ENCODE measurements at regions not wholly inside any gene's neighbourhood (a gene's known extent, or its start where the extent isn't known, plus 50 kb on each side); places are given as distances from the start of the nearest gene placed in this dataset.

DNA sequence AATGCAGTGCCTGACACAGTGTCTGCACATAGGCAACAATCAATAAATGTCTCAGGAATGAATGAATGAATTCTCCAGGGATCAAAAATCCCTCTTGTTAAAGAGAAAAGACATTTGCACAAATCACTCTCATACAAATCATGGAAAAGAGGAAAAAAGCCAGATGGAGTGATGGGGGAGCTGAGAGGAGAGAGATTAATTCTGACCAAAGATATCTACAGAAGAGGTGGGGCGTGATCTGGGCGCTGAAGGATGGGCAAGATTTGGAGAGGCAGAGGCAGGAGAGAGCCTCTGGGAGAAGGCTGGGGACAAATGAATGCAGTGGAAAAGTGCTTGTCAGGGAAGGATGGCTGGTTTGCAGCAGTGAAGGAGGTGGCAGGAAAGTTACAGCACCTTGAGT is 142.9 kb upstream of the BACH2 start:
- peaks cover 39% of the 10 kb centered on the region for H3K4me1 Mint-ChIP-seq
- Histone ChIP-seq H3K9me3 (ENCODE audit: control insufficient read depth, low read length) (no peaks in the 10 kb centered on the region), H3K36me3 (ENCODE audit: control insufficient read depth, insufficient read depth, low read length) (no peaks in the 10 kb centered on the region), H3K4me1 (ENCODE audit: control insufficient read depth, insufficient read depth, low read length) (peaks cover 8% of the 10 kb centered on the region), H3K27ac (ENCODE audit: low read depth, low read length) (no peak overlapping the region), H3K4me3 (ENCODE audit: low read length) (no peak overlapping the region), H3K9ac (ENCODE audit: extremely low read depth, low read length, poor library complexity, severe bottlenecking) (no peak overlapping the region), H3K27me3 (ENCODE audit: control insufficient read depth, insufficient read depth, low read length, poor library complexity, severe bottlenecking) (no peaks in the 10 kb centered on the region)
- TF ChIP-seq, protein P1, sequence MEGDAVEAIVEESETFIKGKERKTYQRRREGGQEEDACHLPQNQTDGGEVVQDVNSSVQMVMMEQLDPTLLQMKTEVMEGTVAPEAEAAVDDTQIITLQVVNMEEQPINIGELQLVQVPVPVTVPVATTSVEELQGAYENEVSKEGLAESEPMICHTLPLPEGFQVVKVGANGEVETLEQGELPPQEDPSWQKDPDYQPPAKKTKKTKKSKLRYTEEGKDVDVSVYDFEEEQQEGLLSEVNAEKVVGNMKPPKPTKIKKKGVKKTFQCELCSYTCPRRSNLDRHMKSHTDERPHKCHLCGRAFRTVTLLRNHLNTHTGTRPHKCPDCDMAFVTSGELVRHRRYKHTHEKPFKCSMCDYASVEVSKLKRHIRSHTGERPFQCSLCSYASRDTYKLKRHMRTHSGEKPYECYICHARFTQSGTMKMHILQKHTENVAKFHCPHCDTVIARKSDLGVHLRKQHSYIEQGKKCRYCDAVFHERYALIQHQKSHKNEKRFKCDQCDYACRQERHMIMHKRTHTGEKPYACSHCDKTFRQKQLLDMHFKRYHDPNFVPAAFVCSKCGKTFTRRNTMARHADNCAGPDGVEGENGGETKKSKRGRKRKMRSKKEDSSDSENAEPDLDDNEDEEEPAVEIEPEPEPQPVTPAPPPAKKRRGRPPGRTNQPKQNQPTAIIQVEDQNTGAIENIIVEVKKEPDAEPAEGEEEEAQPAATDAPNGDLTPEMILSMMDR (conservative IDR thresholded peaks at IDR 0.05): no peak
- DNase-seq: no peak
- H3K36me3 Mint-ChIP-seq (ENCODE audit: low read depth): no peaks in the 10 kb centered on the region
- 93 to 100% methylated on average over 2 of the region's 2 CpGs for WGBS, 2 experiments (ENCODE audit: insufficient coverage in 1 of 2, insufficient read length in 1 of 2)
- no peak overlapping the region for H3K27ac Mint-ChIP-seq
- no peaks in the 10 kb centered on the region for H3K9me3 Mint-ChIP-seq
- no peaks in the 10 kb centered on the region for H3K27me3 Mint-ChIP-seq (ENCODE audit: insufficient read depth)
- H3K4me3 Mint-ChIP-seq: no peak overlapping the region

DNA sequence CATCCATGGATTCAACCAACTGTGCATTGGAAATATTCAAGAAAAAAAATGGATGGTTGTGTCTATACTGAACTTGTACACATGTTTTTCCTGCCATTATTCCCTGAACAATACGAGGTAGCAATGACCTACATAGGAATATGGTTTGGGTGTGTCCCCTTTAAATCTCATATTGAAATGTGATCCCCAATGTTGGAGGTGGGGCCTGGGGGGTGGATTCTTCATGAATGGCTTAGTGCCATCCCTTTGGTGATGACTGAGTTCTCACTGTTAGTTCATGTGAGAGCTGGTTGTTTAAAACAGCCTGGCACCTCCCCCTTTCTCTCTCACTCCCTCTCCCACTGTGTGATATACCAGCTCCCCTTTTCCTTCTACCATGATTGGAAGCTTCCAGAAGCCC is 139.8 kb upstream of the BACH2 start:
- peaks cover 6% of the 10 kb centered on the region for H3K4me1 ChIP-seq (ENCODE audit: control insufficient read depth, insufficient read depth, low read length)
- no peak overlapping the region for H3K27ac ChIP-seq (ENCODE audit: low read depth, low read length)
- no peak overlapping the region for H3K4me3 ChIP-seq (ENCODE audit: low read length)
- Mint-ChIP-seq H3K9me3 (peaks cover 14% of the 10 kb centered on the region), H3K27ac (no peak overlapping the region), H3K4me1 (peaks cover 38% of the 10 kb centered on the region), H3K36me3 (ENCODE audit: low read depth) (no peaks in the 10 kb centered on the region), H3K4me3 (no peak overlapping the region), H3K27me3 (ENCODE audit: insufficient read depth) (no peaks in the 10 kb centered on the region)
- H3K36me3 ChIP-seq (ENCODE audit: control insufficient read depth, insufficient read depth, low read length): no peaks in the 10 kb centered on the region
- no peak for DNase-seq
- no peaks in the 10 kb centered on the region for H3K27me3 ChIP-seq (ENCODE audit: control insufficient read depth, insufficient read depth, low read length, poor library complexity, severe bottlenecking)
- H3K9ac ChIP-seq (ENCODE audit: extremely low read depth, low read length, poor library complexity, severe bottlenecking): no peak overlapping the region
- WGBS, 2 experiments (ENCODE audit: insufficient coverage in 1 of 2, insufficient read length in 1 of 2): 84% methylated on average over 1 of the region's 1 CpG; no CpG with 5 or more reads in 1 of the 2 experiments
- H3K9me3 ChIP-seq (ENCODE audit: control insufficient read depth, low read length): peaks cover 23% of the 10 kb centered on the region
- TF ChIP-seq, protein P1 (conservative IDR thresholded peaks at IDR 0.05): no peak

DNA sequence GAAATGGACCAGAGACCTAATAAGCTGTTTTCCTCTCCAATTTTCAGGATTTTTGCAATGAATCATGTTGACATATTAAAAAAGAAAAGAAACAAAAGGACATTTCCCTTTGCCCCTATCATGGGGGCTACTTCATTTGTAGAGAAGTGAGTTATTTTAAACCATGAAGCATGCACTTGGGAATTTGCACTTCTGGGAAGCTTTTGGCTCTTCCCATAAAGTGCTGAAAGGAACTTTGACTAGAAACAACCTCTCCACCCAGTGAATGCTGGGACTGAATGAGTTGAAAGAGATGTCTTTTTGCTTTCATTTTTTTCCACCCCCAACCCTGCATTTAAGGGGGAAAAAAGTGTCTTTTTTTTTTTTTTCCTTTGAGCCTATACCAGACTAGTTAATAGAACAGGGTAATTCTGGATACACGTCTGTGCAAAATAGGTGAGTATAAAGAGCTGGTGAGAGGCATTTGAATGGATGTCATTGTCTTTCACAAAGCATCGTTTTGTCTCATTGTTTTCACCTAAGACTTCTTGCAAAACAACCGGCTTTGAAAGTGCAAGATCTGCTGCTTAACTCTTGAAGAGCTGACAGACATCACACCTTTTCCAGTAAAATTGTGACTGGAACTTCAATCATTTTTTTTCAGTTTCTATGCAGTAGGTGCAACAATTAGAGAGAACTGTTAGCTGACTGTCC is 138.7 kb upstream of the BACH2 start:
- Mint-ChIP-seq H3K27me3 (ENCODE audit: insufficient read depth) (no peaks in the 10 kb centered on the region), H3K4me3 (no peak overlapping the region), H3K36me3 (ENCODE audit: low read depth) (no peaks in the 10 kb centered on the region), H3K4me1 (peaks cover 30% of the 10 kb centered on the region), H3K9me3 (peaks cover 16% of the 10 kb centered on the region), H3K27ac (no peak overlapping the region)
- Histone ChIP-seq H3K36me3 (ENCODE audit: control insufficient read depth, insufficient read depth, low read length) (no peaks in the 10 kb centered on the region), H3K9ac (ENCODE audit: extremely low read depth, low read length, poor library complexity, severe bottlenecking) (no peak overlapping the region), H3K27ac (ENCODE audit: low read depth, low read length) (no peak overlapping the region), H3K4me3 (ENCODE audit: low read length) (peak overlapping the region; percentile 41), H3K27me3 (ENCODE audit: control insufficient read depth, insufficient read depth, low read length, poor library complexity, severe bottlenecking) (no peaks in the 10 kb centered on the region), H3K9me3 (ENCODE audit: control insufficient read depth, low read length) (peaks cover 31% of the 10 kb centered on the region), H3K4me1 (ENCODE audit: control insufficient read depth, insufficient read depth, low read length) (no peaks in the 10 kb centered on the region)
- DNase-seq: no peak
- 15 to 18% methylated on average over 2 to 3 of the region's 3 CpGs for WGBS, 2 experiments (ENCODE audit: insufficient coverage in 1 of 2, insufficient read length in 1 of 2)
- TF ChIP-seq, protein P1 (conservative IDR thresholded peaks at IDR 0.05): no peak
